ENCODE measurements at regions not wholly inside any gene's neighbourhood (a gene's known extent, or its start where the extent isn't known, plus 50 kb on each side); places are given as distances from the start of the nearest gene placed in this dataset.

- DNase-seq, result peak; percentile 49
Measured at GRCh38 chr12:30874455-30875321, 51.9 kb upstream of the TSPAN11 start.

DNA sequence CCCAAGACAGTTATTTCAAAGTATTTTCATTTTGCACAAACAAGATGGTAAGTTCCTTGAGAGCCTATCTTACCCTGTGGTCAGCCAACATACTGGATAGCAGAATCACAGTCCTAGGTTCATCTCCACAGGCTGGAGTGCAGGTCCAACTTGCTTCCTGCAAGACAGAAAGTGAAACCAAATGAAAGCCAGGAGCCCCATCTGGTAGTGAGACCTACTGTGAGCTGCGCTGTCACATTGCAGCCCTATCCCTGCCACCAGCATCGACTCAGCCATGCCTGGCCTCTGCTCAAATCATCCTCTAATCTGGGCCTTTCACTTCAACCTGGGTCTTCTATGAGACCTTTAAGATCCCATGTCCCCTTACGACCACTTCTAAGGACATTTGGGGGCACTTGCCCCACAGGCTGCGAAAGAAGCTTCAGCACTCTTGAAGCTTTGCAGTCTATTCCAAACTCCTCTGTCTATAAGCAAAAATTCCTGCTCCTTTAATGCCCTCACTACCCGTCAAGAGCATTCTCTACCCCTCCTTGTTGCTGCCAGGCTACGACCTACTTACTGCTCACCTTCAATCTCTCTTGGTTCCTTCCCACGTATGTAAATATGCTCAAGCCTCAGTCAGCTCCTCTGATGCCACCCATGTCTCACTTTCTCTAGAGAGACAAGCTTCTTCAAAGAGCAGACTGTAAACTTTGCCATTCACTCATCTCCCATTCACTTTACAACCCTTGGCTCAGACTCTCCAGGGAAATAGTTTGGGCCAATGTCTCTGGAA lies 55.9 kb upstream of the TSPAN11 start:
- no peak for DNase-seq

- no peak for DNase-seq
Measured at GRCh38 chr12:30867415-30867814, 59.1 kb upstream of the TSPAN11 start.

GRCh38 chr12:30866256-30866655 lies 60.3 kb upstream of the TSPAN11 start:
- DNase-seq, result no peak

DNA sequence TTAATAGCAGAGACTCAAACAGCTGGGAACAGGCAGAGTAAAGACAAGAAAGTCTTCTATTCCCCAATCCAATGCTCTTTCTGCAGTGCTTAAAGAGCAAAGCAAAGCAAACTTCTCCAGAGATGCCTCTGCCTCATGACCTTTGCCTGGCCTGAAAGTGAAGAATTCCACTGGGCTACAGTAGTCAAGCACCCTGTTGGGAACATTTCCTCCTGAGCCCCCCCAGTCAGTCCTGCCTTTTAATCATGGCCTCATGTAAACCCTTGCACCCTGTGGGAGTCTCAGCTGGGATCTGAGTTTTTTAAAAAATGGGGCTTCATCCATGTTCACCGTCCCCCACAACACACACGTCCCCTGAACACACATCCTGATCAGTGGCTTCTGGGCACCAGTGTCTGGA lies 62.7 kb upstream of the TSPAN11 start:
- no peak for DNase-seq

GRCh38 chr12:30862486-30862885 lies 64.1 kb upstream of the TSPAN11 start:
- no peak for DNase-seq

DNA sequence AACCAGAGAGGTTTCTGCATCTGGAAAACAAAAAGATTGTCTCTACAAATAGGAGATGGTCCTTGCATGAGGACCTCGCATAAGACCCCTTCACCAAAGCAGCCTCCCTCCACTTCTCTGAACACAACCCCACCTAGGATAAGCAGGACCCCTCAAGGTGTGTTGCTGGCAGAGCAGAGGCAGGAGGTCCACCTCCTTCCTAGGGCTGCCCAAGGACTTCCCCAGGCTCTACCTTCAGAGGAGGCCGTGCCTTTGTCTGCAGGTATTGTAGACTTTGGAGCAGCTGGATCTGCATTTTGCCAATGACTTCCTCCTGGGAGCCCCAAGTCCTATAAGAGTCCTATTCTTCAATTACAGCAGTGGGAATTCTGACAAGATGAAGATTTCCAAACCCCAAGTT lies 67.3 kb upstream of the TSPAN11 start:
- no peak for DNase-seq

- no peak for DNase-seq
Measured at GRCh38 chr12:30858471-30858870, 68.1 kb upstream of the TSPAN11 start.

- no peak for DNase-seq
Measured at GRCh38 chr12:30853561-30854133, 72.9 kb upstream of the TSPAN11 start.

- DNase-seq, result no peak
Measured at GRCh38 chr12:30850684-30851083, 75.9 kb upstream of the TSPAN11 start.

- peak; percentile 83 for DNase-seq
Measured at GRCh38 chr12:30847259-30847658, 79.3 kb upstream of the TSPAN11 start.

- DNase-seq, result no peak
Measured at GRCh38 chr12:30846776-30847175, 79.8 kb upstream of the TSPAN11 start.

DNA sequence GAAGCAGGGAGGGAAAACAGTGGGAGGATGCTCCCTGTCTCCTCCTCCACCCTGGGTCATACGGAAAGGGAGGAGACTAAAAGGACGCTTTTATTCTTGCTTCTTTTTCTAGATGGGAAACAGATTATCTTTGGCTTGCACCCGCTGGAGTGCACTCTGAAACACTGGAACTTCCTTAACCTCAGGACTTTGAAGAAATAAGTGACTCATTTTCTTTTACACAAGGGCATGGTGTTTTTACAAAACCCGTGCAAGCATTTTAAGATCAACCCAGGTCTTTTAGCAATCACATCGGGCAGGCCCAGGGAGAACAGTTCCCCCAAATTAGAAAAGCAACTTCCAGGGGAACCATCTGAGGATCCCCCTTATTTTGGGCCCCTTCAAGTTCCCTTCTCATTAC lies 80.9 kb upstream of the TSPAN11 start:
- DNase-seq, result no peak

DNA sequence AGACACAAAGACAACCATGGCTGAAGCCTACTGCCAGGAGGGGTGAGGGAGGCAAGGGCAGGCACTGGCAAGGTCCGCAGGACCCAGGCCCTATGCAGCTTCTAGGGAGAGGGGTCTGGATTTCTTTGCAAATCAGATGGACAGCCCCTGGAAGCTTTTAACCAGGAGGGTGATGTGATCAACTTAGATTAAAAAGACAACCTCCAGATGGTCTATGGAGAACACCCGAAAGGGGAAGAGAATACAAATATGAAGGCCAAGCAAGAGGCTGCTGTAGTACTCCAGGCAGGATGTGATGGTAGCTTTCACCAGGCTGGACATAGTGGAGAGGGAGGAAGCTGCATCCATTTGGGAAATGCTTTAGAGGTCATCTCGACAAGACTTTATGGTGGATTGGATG lies 83.3 kb upstream of the TSPAN11 start:
- no peak for DNase-seq

- no peak for DNase-seq
Measured at GRCh38 chr12:30840715-30841114, 85.8 kb upstream of the TSPAN11 start.

DNA sequence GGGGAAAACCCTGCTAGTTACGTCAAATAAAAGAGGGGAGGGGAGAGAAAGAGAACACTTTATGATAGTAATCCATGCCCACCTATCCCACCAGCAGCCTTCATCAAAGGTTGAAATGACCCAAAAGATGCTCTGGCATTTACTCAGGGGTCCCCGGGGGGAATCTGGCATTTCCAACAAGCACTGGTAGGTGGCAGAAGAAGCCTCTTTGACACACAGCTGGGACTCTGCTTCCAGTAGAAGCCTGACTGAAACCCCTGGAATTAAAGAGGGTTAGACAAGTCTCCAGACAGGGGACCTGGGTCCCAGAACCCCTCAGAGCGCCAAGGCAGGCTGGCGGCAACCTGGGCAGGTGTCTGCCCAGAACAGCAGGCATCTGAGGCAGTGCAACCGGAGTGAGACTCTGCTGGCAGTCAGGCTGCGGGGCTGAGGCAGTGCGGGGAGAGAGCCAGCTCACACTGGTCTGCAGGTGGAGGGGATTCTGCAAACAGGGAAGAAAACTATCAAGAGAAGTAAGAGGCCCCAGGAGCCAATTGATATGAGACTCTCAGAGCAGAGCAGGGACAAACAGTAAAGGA lies 85.0 kb upstream of the CAPRIN2 start:
- DNase-seq, result no peak

DNA sequence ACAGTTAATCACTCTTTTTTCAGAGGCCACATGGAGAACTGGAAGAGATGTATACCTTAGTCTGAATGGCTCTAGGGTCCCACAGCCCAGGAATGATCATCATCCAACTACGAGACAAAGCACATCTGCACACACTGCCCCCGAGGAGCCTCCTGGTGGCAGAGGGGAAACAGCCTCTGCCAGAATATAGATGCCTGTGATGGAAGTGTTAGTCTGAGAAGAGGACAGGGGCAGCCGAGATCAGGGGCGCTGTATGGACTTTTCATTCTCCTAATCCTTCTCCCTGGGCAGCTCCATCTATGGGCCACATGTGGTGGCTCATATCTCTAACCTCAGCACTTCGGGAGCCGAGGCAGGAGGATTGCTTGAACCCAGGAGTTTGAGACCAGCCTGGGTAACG lies 82.8 kb upstream of the CAPRIN2 start:
- DNase-seq, result no peak

- no peak for DNase-seq
Measured at GRCh38 chr12:30836656-30837445, 82.1 kb upstream of the CAPRIN2 start.

DNA sequence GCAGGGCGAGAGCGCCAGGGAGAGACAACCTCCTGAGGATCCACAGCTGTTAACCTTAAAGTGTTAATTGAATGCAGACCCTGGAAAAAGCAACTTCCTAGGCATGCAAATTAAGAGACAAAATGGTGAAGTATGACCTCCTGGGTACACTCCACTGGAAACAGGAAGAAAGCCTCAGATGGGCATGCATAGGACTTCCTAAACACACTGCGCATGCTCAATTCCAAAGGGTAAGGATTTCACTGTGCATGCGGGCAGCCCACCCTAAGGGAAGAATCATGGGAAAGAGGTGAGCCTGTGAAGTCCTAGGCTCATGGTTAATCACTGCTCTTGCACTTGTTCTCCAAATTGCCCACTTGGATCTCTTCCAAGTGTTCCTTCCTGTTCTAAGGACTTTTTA lies 80.5 kb upstream of the CAPRIN2 start:
- no peak for DNase-seq

- no peak for DNase-seq
Measured at GRCh38 chr12:30830751-30831150, 76.0 kb upstream of the CAPRIN2 start.

DNA sequence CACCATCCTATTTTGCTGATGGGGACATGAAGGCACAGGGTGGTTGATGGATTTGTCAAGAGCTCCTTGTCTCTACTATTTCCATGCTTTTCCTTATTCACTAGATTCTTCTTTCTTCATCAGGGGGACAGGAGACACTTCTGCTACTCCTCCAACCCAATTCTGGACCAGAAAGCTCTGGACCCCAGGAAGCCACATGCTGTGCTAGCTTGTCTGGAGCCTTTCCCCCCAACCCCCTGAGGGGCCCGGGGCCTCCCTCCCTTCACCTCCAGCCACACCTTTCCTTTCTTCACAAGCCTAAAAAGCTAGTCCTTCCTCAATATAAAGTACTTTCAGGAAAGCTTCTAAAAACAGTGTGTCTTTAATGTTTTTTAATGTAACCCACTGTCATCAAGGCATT lies 75.1 kb upstream of the CAPRIN2 start:
- DNase-seq, result no peak

- no peak for DNase-seq
Measured at GRCh38 chr12:30828686-30829085, 73.9 kb upstream of the CAPRIN2 start.

Data from NCI-H774 (cell line).